ENCODE measurements at regions not wholly inside any gene's neighbourhood (a gene's known extent, or its start where the extent isn't known, plus 50 kb on each side); places are given as distances from the start of the nearest gene placed in this dataset.
"Not testable (repeated sequence)": the region's sequence is repeated elsewhere in the genome, so short reads cannot be mapped to it uniquely, and the experiment has no call there.

DNA sequence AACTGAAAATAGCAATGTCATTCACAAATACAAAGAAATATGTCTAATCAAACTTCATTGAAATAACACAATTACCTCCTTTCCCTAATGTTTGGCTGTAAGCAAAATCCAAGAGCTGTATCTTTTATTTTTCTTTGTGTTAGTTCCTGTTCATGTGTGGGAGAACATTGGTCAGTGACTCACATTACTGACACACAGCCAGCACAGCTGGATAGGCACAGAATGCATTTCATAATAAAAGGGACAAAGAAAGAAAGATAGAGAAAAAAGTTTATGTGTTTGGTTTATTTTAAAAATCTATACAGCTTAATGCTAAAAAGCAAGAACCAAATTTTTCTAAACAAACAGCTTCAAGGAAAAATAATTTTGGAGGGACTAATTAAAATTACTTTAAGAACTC lies 185.6 kb upstream of the COL3A1 start:
- no peak for DNase-seq

DNA sequence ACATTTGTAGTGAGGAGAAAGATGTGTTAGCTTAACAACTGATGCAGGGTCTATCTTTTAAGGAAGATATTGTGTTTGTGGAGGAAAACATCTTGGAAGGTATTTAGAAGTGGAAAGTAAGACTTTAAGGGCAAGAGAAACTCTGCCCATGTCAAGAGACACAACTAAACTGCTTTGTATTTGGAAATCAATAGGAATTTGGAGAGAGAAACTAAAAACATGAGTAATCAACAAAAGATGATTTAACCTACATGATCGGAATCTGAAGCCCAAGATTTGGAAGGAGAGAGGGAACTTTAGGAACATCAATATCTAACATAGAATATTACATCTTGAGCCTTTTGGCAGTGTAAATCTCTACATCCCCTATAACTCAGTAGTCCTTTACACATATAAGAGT lies 184.2 kb upstream of the COL3A1 start:
- DNase-seq, result no peak

DNA sequence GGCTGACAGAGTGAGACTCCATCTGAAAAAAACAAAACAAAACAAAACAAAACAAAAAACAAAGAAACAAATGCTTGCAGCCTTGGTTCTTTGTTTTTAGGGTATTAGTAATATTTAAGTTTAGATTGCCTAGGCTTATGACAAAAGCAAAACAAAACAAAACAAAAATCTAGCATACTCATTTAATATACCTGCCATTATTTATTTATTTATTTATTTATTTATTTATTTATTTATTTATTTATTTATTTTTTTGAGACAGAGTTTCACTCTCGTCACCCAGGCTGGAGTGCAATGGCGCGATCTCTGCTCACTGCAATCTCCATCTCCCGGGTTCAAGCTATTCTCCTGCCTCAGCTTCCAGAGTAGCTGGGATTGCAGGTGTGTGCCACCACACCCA lies 179.7 kb upstream of the COL3A1 start:
- DNase-seq, result not testable (repeated sequence)

DNA sequence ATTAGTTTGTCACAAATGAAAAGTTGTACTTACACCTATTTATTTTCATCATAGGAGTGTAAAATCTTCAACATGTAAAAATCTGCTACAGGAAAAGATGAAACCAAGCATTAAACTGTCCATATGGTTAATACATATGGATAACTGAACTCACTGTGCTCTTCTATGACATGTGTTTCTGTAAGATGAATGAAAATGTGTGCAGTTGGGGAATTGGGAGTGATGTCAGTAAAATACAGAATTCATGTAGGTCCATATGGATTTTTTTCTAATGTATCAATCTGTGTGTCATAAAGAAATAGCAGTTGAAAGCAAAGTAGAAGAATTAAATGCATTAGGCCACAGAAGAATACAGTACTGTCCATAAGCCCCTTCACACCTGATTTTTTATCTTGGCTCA lies 178.4 kb upstream of the COL3A1 start:
- DNase-seq, result peak; percentile 6

DNA sequence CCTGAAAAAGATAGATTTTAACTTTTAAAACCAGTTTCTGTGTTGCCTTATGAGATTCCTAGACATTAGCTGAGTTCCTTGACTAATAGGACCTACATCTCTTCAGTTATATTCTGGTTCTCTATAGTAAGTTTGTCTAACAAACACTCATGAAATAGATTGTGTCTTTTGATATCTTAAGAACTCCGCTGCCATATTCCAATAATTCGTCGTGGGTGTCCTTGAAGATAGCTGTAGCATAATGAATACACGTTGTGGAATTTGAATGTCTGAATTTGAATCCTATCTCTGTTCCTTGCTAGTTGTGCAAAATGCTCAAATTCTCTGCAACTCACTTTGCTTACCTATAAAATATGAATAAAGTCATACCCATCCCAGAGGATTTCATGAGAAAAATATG lies 176.8 kb upstream of the COL3A1 start:
- DNase-seq, result no peak

DNA sequence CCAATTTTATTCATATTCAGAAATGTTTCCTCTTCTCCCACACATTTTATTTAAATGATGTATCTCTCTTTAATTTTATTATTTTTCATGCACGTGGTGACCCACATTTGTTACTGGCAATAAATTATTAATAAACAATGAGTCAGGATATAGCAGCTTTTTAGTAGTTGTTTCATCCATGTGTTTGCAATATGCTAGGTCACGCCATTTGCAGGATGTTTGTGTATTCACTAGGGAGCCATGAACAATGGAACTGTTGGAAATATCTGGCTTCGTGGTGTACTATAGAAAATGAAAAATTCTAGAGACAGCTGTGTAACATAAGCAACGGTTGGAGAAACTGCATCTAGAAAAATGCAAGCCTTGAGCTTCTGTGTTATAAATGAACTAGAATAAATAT lies 176.0 kb upstream of the COL3A1 start:
- DNase-seq, result peak; percentile 2

DNA sequence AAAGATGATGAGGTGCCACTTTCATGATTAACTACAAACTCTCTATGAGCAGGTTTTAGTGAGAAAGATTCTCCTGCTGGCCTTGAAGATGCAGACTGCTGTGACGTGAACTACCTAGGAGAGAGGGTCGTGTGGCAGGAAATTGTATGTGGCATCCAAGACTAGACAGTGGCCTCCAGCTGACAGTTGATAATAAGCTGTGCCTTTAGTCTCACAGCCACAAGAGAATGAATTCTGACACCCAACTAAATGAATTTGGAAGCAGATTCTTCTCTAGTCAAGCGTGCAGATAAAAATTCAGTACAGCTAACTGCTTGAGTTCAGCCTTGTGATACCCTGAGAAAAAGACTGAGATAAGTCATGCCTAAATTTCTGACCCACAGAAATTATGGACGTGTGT lies 169.0 kb upstream of the COL3A1 start:
- no peak for DNase-seq

DNA sequence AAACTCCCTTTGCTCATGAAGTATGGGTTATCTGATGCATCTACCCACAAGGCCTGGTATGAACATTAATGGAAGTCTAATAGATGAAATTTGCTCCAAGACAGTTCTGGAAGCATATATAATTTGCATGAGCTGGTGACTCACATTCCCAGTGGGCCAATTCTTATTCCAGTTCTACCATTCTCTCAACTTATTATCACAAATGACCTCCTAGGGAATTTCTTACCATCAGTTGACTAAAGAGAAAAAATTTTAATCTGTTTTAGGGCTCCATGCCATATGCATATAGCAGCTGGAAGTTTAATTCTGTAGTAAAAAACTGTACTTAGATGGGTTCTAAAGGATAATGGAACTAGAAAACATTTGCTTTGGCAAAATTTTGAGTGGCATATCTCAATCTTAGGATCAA lies 165.2 kb upstream of the COL3A1 start:
- DNase-seq, result no peak

DNA sequence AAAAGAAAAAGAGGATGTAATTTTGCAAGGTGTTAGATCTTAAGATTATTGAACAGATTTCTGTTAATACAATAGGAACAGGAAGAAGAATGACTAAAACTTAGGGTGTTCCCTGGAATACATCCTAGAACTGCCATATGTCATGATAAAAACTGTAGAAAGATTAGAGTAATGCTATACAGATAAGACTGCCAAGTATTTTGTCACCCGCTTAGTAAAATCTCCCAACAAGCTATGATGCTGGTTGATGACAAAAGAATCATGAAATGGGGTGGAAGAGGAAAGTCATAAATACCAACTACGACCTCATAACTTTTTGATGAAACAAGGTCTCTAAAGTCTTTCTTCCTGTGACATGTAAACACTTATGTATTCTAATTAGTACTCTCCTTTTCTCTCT lies 163.6 kb upstream of the COL3A1 start:
- DNase-seq, result peak; percentile 12

DNA sequence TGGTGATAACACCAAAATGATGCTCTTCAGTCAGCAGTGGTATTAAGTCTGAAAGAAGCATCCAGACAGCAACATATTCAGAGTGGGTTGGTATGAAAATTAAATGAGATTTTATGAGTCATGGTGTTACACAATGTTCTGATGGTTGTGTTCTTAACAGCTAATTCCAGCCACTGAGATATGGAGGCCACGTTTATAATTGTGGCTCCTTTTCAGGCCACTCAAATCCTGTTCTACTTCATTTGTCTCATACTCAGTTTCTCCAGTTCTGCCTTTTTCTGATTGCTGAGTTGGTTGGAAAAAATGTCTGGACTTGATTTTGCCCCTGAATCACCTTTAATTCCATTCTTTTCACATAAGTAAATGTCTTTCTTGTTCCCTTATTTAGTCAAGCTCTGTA lies 162.7 kb upstream of the COL3A1 start:
- no peak for DNase-seq

DNA sequence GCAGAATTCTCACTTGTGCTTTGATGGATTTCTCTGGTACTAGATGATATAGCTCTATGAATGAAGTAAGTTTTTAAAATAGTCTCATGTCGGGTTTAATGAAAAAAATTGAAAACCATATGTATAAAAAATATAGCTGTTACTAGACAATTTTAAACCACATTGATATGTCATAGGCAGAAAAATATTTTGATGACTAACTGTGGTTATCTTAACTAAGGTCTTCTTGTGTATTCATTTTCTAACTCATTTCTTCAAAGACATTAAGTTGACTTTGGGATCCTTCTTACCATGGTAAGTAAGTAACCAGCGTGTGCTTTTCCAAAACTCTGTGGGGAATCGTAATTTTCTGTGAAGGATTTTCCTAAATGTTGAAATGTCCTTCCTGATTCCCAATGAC lies 160.9 kb upstream of the COL3A1 start:
- DNase-seq, result no peak

DNA sequence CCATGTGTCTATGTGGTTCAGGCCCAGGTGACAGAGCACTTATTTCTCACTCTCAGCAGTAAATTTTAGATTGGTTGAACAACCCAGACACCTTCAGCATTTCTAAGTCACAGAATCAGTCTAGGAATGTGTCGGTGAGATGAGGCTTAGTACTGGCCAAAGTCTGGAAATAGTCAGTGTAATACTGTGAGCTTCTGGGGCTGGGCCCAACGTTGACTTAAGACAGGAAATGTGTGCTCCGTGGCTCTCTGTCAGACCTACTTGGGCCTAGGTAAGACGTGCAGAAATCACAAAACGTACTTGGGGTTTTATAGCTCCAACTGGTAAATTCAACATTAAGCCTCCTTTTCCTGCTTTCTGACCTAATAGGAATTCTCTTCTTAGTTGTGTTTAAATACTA lies 160.3 kb upstream of the COL3A1 start:
- DNase-seq, result no peak

DNA sequence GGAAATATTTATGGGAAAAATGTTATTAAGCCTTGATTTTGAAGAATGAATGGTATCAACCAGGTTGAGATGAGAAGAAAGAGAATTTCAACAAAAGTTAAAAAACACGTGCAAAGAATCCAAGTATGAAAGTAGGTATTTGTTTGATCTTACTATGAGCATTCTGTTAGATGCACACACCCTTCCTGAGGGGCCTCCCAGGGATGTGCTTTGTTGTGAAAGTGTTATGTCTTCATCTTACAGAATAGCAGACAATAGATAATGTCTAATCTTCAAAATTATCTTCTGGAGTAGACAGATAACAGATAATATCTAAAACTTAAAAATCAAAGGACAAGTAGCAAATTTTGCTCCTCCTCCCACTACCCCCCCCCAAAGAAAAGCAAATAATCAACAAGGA lies 155.2 kb upstream of the COL3A1 start:
- no peak for DNase-seq

DNA sequence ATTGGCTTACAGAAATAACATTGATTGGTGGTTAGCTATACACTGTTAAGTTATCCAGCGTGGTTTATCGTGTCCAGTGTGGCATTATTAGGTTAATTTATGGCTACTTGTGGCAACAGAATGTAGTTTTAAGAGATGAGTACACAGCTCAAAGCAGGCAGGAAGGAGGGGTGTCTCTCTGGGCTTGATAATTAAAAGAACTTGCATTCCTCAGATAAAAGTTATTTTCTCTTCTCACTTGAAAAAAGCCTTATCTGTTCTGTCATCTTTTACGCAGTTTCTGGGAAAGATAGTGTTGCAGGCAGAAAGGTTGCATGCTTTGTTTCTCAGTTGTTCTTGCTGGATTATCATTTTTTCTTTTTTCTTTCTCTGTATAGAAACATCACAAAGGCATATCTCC lies 154.4 kb upstream of the COL3A1 start:
- DNase-seq, result no peak

DNA sequence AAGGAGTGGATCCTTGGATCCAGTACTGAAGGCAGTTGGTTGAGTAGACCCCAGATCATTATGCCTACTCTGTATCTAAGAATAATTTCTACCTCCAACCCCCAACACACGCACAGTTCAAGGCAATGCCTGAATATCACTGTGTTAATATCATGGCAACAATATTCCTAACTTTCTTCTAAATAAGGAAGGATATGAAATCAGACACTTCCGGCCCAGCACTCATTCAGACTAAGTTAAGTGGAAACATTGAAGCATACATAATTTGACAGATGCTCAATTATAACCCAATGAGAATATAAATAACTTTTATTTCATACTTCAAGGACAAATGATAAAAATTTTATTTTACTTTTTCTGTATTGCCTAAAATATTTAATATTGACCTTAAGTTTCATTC lies 153.6 kb upstream of the COL3A1 start:
- DNase-seq, result peak; percentile 32

DNA sequence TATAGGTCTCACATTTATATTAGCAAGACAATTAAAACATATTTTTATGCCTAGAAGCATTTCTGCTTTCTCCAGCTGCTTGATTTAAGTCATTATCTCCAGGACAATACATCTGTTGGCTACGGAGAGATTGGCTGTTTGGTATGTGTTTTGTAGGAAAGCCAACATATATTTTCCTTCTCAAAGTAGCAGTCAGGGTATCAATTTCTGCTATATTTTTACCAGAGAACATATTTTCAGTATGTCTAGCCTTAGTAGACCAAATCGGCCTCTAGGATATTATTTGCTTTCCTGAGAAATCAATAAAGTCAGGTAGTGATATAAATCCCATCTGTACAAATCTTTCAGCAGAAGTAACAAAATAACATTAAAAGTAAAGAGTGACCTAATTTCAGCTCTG lies 150.0 kb upstream of the COL3A1 start:
- DNase-seq, result no peak

DNA sequence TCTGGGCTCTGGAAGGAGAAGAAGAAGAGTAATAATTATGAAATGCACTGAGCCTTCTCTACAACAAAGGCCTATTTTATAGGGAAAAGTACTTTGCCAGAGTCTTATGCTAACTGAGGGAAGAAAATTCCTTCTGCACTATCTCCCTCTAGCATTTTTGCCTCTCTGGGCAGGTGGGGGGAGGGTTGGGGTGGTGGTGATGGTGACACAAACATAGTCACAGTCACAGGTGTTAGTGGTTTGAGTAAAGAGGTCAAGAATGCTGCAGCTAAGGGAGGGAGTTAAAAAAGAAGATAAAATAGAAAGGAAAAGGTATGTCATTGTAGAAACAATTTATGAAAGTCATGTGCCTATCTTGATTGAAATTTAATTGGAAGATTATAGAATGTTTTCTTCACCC lies 140.8 kb upstream of the COL3A1 start:
- no peak for DNase-seq

DNA sequence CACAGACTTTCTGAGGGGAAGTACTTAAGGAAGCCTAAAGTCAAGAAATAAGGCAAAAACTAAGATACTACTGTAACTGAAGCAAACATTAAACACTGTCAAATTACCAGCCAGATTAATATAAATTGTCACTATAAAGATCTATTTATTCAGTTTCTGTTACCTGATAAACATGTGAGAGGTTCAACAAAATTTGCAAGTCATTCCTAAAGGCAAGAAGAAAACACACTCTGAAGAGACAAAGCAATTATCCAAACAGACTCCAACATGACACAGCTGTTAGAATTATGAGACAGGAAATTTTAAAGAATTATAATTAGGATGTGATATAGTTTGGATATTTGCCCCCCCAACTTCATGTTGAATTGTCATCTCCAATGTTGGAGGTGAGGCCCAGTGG lies 140.4 kb upstream of the COL3A1 start:
- DNase-seq, result no peak

DNA sequence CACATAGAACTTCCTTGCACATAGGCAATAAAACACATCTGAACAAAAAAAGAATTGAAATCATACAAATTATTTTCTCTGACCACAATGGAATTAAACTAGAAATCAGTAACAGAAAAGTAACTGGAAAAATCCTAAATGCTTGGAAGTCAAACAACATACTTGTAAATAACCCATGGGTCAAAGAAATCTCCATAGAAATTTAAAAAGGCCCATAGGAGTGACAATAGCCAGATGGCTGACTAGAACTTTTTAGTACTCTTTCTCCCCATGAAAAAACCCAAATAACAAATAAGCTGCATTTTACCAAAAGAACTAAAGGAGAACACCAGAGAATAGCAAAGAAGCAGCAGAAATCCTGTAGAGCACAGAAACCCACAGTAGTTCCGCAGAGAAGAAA lies 139.2 kb upstream of the COL3A1 start:
- DNase-seq, result no peak

DNA sequence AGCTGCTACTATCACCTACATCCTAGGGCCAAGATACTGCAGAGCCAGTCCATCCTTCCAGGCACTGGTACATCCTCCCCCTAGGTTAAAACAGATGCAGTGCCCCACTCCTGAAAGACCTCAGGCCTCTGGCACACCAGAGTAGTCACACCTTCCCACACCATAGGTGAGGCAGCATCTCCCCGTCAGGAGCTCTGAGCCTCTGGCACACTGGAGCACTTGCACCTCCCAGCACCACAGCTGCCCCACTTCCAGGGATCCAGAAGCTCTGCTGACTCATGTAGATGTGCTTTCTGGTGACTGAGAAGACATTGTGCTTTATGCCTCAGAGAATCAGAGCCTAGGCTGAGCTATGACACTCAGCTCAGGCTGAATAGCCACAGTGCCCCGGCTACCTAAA lies 138.4 kb upstream of the COL3A1 start:
- DNase-seq, result no peak

DNA sequence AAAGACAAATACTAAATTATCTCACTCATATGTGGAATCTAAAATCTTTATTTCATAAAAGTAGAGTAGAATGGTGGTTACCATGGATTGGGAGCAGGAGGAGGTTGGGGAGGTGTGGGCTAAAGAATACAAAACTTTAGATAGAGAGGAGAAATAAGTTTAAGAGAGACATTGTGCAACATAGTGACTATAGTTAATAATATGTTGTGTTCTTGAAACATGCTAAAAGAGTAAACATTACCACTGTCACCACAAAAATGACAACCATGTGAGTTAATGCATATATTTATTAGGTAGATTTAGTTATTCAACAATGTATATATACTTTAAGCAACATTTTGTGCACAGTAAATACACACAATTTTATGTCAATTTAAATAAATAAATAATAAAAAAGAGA lies 128.5 kb upstream of the COL3A1 start:
- DNase-seq, result no peak

DNA sequence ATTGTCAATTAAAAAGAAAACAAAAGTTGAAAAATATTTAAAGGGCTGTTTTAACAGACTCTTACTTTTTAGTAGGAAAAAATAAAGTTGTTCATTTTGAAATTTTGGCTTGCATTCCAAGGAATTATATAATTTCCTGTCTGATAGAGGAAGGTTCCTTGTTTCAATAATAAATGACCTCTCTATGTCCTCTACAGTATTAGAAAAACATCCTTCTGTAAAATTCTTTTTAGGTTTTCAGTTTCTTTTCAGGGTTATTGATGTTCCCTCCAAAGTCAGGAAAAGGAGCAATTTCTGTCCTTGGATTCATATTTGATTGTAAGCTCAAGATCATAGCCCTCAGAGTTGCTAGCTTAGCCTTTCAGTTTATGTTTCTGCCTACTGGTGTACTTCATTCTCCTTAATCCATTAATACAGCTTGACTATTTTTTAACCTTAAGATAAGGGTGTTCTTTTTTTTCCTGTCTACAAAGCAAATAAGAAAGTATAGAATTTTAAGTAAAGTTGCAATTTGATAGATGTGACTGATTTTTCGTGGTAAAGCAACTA lies 125.2 kb upstream of the COL3A1 start:
- DNase-seq, result no peak

DNA sequence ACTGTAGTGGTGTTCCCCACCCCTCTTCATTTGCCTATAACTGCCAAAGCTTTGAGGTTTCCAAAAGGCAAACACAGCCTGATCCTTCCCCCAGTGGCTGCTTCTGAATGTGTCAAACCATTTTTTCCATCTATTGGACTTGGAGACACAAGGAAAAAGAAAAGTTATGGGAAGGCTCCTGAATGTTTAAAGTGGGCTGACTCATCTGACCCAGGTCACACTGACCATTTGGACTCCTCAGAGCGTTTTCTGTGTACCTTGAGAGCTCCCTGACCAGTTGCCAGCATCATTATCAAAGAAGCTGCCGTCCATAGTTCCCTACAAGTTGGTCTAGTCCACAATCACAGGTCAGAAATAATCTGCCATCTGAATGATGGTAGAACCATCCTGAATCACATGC lies 123.4 kb upstream of the COL3A1 start:
- DNase-seq, result no peak

DNA sequence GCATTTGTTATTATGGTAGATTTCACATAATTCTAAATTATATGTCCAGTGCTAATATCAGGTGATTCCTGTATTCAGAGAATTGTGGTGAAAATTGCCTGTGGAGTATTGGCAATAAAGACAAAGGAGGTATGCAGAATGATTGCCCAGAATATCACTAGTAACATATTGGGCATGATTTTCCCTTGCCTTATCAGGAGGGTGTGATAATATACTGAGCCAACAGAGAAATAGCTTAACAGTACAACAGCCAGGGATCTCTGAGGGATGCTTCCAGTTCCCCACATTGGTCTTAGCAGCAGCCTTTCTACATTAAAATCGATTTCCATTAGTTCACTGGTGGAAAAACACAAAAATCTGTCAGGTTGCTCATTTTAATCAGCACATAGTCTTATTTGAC lies 122.9 kb upstream of the COL3A1 start:
- DNase-seq, result no peak

DNA sequence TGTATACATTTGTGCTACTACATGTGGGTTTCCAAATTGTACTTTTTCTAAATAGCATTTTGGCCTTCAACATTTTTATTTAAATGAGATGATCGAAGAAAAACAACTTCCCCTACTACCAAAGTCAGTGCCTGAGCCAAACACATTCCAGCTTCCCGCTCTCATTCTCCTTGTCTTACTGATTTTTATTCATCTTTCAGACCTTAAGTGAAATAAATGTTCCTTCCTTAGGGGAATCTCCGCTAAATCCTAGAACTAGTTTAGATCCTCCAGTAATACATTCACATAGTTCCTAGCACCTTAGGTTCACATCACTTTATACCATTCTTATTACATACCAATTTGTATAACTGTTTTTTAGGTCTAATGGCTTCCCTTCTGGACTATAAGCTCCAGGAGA lies 122.3 kb upstream of the COL3A1 start:
- no peak for DNase-seq

DNA sequence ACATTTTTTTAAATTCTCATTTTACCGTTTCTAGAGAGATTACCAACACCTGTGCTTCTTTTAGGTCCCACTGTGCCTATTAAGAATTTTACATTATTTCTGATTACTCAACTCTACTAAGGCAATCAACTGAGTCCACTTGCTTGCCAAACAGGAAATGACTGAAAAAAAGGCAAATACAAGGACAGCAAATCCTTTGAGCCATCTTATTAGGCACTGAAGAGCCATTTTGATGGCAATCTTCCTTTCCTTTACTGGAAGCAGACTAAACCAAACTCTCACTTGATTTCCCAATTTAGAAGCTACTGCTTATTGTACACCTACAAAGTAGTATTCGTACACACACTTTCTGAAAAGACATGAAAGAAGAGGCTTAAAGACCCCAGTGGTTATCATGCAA lies 121.4 kb upstream of the COL3A1 start:
- DNase-seq, result no peak
